Transverse colon (tissue), 4 donors: ENCODE measurements at regions not wholly inside any gene's neighbourhood (a gene's known extent, or its start where the extent isn't known, plus 50 kb on each side); places are given as distances from the start of the nearest gene placed in this dataset.

Source experiments
- DNase-seq: peaks from one replicate; pipeline ENCODE4 v3.0.0-alpha.2; 2019
- H3K27ac ChIP-seq, 4 donors: fragments of 200-600 bp; sonication (generic); 2 replicates each; pipeline ENCODE4 v1.5.1; 2016 to 2018; ENCODE audit warnings: inconsistent platforms in 4 of 4
- H3K27me3 ChIP-seq: fragments of 200-600 bp; sonication (generic); 2 replicates; pipeline ENCODE4 v1.5.1; 2017; ENCODE audit warnings: inconsistent platforms
- H3K36me3 ChIP-seq, 4 donors: fragments of 200-600 bp; sonication (generic); 2 replicates each; pipeline ENCODE4 v1.5.1; 2017 to 2019; ENCODE audit warnings: inconsistent platforms in 4 of 4
- H3K4me1 ChIP-seq, 4 donors: fragments of 200-600 bp; sonication (generic); 2 replicates each; pipeline ENCODE4 v1.5.1; 2017 to 2020; ENCODE audit warnings: inconsistent platforms in 4 of 4
- H3K4me3 ChIP-seq, 4 donors: fragments of 200-600 bp; sonication (generic); 1 replicate in 1 of 4; 2 replicates in 3 of 4; pipeline versions ENCODE4 v1.5.1 to v1.6.1; 2017 to 2019; ENCODE audit warnings: inconsistent platforms in 4 of 4
- H3K9me3 ChIP-seq, 2 donors: fragments of 200-600 bp; sonication (generic); 2 replicates each; pipeline ENCODE4 v1.5.1; 2017 to 2019; ENCODE audit warnings: inconsistent platforms in 2 of 2
- EP300 ChIP-seq: sonication (generic); formaldehyde crosslinking; IDR thresholded peaks from one replicate; pipeline ENCODE4 v1.6.1; 2017; ENCODE audit warnings: antibody characterized with exemption, low read depth
- POLR2A ChIP-seq: fragments of 450-650 bp; IDR thresholded peaks from one replicate; pipeline ENCODE4 v1.6.1; 2016; ENCODE audit warnings: antibody characterized with exemption, mild to moderate bottlenecking, moderate library complexity
- POLR2AphosphoS5 ChIP-seq, 3 donors: sonication (generic); formaldehyde crosslinking; IDR thresholded peaks; one replicate each; pipeline ENCODE4 v1.6.1; 2016; ENCODE audit warnings: antibody characterized with exemption in 3 of 3
- WGBS, 2 donors: methylation state at CpG; one replicate each; pipeline ENCODE4 v1.1.5; 2018; ENCODE audit warnings: low coverage in 1 of 2; 5-methylcytosine and 5-hydroxymethylcytosine counted together
- in situ Hi-C, 4 donors: fragments of 200-750 bp; cut with MboI; loops; one replicate each; pipeline versions ENCODE4 v1.15.0 to v1.15.1; 2017; ENCODE audit warnings: low sequenced_read_pairs in 3 of 4, low pct_ligation_motif_present in 1 of 4, low pct_unique_long_range_greater_than_20kb in 1 of 4
- intact Hi-C: fragments of 100-400 bp; cut with DNase I; formaldehyde crosslinking; loops from one replicate; pipeline ENCODE4 v1.15.1; 2023; ENCODE audit warnings: low total_unique reads
- TF ChIP-seq, protein P1 (sequence below), 5 experiments: fragments of 200-600 bp in 3 of 5; fragments of 450-650 bp in 2 of 5; sonication (generic) in 3 of 5; IDR thresholded peaks; 1 replicate in 2 of 5; 2 replicates in 3 of 5; pipeline ENCODE4 v1.5.1; 2016 to 2017; ENCODE audit warnings: antibody characterized with exemption in 5 of 5, inconsistent platforms in 3 of 5, mild to moderate bottlenecking in 2 of 5, moderate library complexity in 1 of 5

DNA sequence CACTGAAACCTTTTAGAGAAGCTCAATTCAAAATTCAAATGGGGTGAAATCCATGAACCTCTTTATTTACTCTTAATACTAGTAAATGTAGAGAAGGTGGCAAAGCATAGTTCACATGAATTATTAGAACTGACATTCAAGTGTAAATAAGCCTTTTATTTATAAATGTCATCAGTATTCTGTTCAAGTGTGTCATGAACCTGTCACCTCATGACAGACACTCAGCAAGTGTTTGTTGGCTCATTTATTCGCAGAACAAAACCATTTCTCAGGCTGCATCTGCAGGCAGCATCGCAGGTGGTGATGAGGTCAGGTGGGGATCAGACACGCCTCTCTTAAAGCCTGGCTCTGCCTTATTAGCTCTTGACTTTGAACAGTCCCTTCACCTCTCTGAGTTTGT is 116.6 kb downstream of the SETD4 start:
- H3K4me1 ChIP-seq: peaks cover 0 to 4% (median 0%) of the 10 kb centered on the region in 4 donors
- no peaks in the 10 kb centered on the region for H3K27me3 ChIP-seq
- no peak for DNase-seq
- intact Hi-C loops (no loop called here), in situ Hi-C loops (loop anchor here in 2 of 4 donors (25.0 kb wide), 1 partner anchor 1056 kb away; no protein-coding TSS in a partner anchor)
- 78 to 83% methylated on average over 3 of the region's 3 CpGs for WGBS, 2 donors
- H3K36me3 ChIP-seq: no peaks in the 10 kb centered on the region
- H3K27ac ChIP-seq: no peak overlapping the region
- TF ChIP-seq POLR2AphosphoS5 (IDR thresholded peaks at IDR 0.05) (no peak), EP300 (no peak), POLR2A (no peak)
- TF ChIP-seq, protein P1, sequence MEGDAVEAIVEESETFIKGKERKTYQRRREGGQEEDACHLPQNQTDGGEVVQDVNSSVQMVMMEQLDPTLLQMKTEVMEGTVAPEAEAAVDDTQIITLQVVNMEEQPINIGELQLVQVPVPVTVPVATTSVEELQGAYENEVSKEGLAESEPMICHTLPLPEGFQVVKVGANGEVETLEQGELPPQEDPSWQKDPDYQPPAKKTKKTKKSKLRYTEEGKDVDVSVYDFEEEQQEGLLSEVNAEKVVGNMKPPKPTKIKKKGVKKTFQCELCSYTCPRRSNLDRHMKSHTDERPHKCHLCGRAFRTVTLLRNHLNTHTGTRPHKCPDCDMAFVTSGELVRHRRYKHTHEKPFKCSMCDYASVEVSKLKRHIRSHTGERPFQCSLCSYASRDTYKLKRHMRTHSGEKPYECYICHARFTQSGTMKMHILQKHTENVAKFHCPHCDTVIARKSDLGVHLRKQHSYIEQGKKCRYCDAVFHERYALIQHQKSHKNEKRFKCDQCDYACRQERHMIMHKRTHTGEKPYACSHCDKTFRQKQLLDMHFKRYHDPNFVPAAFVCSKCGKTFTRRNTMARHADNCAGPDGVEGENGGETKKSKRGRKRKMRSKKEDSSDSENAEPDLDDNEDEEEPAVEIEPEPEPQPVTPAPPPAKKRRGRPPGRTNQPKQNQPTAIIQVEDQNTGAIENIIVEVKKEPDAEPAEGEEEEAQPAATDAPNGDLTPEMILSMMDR (IDR thresholded peaks at IDR 0.05): no peak
- H3K9me3 ChIP-seq: no peaks in the 10 kb centered on the region
- H3K4me3 ChIP-seq: no peak overlapping the region

DNA sequence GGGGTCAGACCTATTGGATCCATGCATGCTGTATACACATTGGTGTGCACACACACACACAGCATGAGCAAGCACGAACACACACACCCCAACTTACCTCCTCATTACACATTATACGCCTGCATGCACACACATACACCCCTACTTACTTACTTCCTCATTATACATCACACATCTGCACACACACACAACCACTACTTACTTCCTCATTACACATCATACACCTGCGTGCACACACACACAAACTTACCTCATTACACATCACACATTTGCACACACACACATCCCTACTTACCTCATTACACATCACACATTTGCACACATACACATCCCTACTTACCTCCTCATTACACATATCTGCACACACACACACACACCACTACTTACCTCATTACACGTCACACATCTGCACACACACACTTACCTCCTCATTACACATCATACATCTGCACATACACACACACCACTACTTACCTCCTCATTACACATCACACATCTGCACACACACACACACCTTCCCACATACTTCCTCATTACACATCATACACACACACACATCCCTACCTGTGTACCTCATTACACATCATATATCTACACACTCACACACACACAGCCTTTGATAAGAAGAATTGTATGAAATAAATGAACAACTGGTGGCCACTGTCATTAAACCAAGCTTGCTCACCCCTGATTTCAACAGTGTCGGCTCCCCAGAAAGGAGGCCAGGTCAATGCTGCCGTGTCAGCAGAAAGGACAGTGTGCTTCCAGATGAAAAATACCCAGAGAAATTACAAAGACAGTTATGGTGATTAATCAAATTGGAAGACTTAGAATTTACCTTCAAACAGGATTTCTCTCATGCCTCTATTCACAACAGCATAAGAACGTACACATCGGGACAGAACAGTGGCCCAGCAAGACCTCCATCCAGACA is 117.8 kb downstream of the SETD4 start:
- Histone ChIP-seq H3K27ac (no peak overlapping the region), H3K4me3 (no peak overlapping the region), H3K27me3 (no peaks in the 10 kb centered on the region), H3K36me3 (no peaks in the 10 kb centered on the region), H3K4me1 (peaks cover 0 to 4% (median 0%) of the 10 kb centered on the region in 4 donors), H3K9me3 (no peaks in the 10 kb centered on the region)
- TF ChIP-seq EP300 (no peak), POLR2AphosphoS5 (IDR thresholded peaks at IDR 0.05) (no peak), POLR2A (no peak)
- TF ChIP-seq, protein P1 (IDR thresholded peaks at IDR 0.05): no peak
- in situ Hi-C loops (loop anchor here in 2 of 4 donors (25.0 kb wide), 1 partner anchor 1055 kb away; no protein-coding TSS in a partner anchor), intact Hi-C loops (no loop called here)
- WGBS, 2 donors: 68 to 74% methylated on average over 6 to 8 of the region's 8 CpGs
- DNase-seq: no peak

DNA sequence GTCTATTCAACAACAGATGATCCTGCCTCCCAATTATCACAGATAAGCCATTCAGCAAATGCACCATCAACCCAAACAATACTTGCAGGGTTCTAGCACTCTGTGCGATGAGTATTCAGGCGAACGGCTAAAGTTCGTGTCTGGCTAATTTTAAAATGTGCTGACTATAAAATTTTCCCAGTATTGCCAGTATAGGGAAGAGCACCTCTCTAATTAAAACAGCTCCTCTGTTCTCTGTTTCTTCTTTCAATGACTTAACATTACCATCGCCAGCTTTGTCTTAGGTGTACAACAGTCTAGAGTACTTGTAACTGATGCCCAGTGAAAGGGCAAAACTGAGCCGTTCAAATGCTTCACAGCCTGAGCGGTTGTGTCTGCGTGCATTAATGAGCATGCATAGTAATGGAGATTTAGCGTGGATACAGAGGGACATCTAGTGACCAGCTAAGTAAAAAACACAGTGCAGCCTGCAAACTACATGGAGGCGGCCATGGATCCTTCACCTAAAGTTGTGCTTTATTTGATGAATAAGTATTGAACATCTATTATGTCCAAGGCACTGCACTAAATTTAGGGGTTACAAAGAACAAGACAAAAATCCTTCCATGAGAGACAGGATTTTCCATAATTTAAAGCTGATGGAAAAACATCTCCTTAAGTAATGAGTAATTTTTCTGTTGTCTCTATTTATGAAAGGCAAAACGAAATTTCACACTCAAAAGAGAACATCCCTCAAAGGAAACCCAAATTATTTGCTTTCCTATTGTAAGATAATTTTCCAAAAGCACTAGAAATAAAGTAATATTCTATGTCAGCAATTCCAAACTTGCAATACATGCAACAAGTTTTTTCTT is 120.0 kb downstream of the SETD4 start:
- intact Hi-C loops: no loop called here
- H3K27me3 ChIP-seq: no peaks in the 10 kb centered on the region
- H3K36me3 ChIP-seq: no peaks in the 10 kb centered on the region
- no peak overlapping the region for H3K27ac ChIP-seq
- H3K4me1 ChIP-seq: peaks cover 0 to 4% (median 0%) of the 10 kb centered on the region in 4 donors
- WGBS, 2 donors: 29% methylated on average over 4 to 11 of the region's 11 CpGs
- in situ Hi-C loops: loop anchor here in 2 of 4 donors (25.0 kb wide), 1 partner anchor 1053 kb away; no protein-coding TSS in a partner anchor
- TF ChIP-seq EP300: no peak
- TF ChIP-seq, protein P1 (IDR thresholded peaks at IDR 0.05): peak; percentile 45 to 59 (median 49)
- no peak overlapping the region for H3K4me3 ChIP-seq
- H3K9me3 ChIP-seq: no peaks in the 10 kb centered on the region
- DNase-seq: peak; percentile 35

DNA sequence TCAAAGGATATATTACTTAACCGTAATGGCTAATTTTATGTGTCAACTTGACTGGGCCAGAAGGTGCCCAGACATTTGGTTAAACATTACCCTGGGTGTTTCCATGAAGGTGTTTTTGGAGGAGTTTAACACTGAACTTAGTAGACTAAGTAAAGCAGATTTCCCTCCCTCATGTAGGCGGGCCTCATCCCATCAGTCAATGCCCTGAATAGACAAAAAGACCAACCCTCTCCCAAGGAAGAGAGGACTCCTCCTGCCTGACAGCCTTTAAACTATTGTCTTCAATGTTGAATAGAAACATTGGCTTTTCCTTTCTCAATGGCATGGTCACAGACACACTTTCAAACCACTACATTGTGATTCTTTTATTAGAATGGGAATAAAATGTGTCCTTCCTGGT is 121.9 kb downstream of the SETD4 start:
- in situ Hi-C loops (loop anchor here in 2 of 4 donors (25.0 kb wide), 1 partner anchor 1051 kb away; no protein-coding TSS in a partner anchor), intact Hi-C loops (loop anchor here (10.0 kb wide), 1 partner anchor 86 kb away; no protein-coding TSS in a partner anchor)
- Histone ChIP-seq H3K4me1 (peaks cover 0 to 8% (median 0%) of the 10 kb centered on the region in 4 donors), H3K36me3 (no peaks in the 10 kb centered on the region), H3K27ac (no peak overlapping the region), H3K27me3 (no peaks in the 10 kb centered on the region), H3K4me3 (no peak overlapping the region), H3K9me3 (no peaks in the 10 kb centered on the region)
- WGBS, 2 donors: 70 to 81% methylated on average over 2 of the region's 2 CpGs
- TF ChIP-seq, protein P1 (IDR thresholded peaks at IDR 0.05): no peak
- TF ChIP-seq POLR2A (no peak), POLR2AphosphoS5 (IDR thresholded peaks at IDR 0.05) (no peak), EP300 (no peak)
- DNase-seq: no peak
